ENCODE measurements at regions not wholly inside any gene's neighbourhood (a gene's known extent, or its start where the extent isn't known, plus 50 kb on each side); places are given as distances from the start of the nearest gene placed in this dataset.
"Not testable (repeated sequence)": the region's sequence is repeated elsewhere in the genome, so short reads cannot be mapped to it uniquely, and the experiment has no call there.

GRCh38 chr3:106908181-106908938 is 468.9 kb upstream of the CCDC54 start:
- no peak for DNase-seq

- DNase-seq = no peak
These were observed 464.0 kb upstream of the CCDC54 start for GRCh38 chr3:106913111-106913698.

GRCh38 chr3:106913966-106914365 is 463.3 kb upstream of the CCDC54 start:
- no peak for DNase-seq

GRCh38 chr3:106920609-106921008 is 456.6 kb upstream of the CCDC54 start:
- DNase-seq = no peak

- no peak for DNase-seq
These were observed 448.2 kb upstream of the CCDC54 start for GRCh38 chr3:106929081-106929480.

GRCh38 chr3:106930086-106930485 is 447.2 kb upstream of the CCDC54 start:
- no peak for DNase-seq

GRCh38 chr3:106931904-106932303 is 445.3 kb upstream of the CCDC54 start:
- DNase-seq = no peak

- DNase-seq = no peak
These were observed 440.9 kb upstream of the CCDC54 start for GRCh38 chr3:106936337-106936736.

- DNase-seq = no peak
These were observed 435.2 kb upstream of the CCDC54 start for GRCh38 chr3:106942051-106942450.

GRCh38 chr3:106943071-106943470 is 434.2 kb upstream of the CCDC54 start:
- DNase-seq = no peak

- DNase-seq = no peak
These were observed 431.8 kb upstream of the CCDC54 start for GRCh38 chr3:106945435-106945834.

- DNase-seq = no peak
These were observed 430.4 kb upstream of the CCDC54 start for GRCh38 chr3:106946866-106947265.

- DNase-seq = no peak
These were observed 420.2 kb upstream of the CCDC54 start for GRCh38 chr3:106957029-106957428.

GRCh38 chr3:106962993-106963392 is 414.2 kb upstream of the CCDC54 start:
- DNase-seq = no peak

GRCh38 chr3:106963442-106963841 is 413.8 kb upstream of the CCDC54 start:
- DNase-seq = no peak

- DNase-seq = no peak
These were observed 411.9 kb upstream of the CCDC54 start for GRCh38 chr3:106965307-106965706.

- DNase-seq = no peak
These were observed 407.6 kb upstream of the CCDC54 start for GRCh38 chr3:106969596-106969995.

GRCh38 chr3:106981392-106981791 is 395.8 kb upstream of the CCDC54 start:
- no peak for DNase-seq

GRCh38 chr3:106985721-106986120 is 391.5 kb upstream of the CCDC54 start:
- no peak for DNase-seq

GRCh38 chr3:106998841-106999682 is 378.2 kb upstream of the CCDC54 start:
- DNase-seq = not testable (repeated sequence)

GRCh38 chr3:107001635-107002034 is 375.6 kb upstream of the CCDC54 start:
- no peak for DNase-seq

- DNase-seq = not testable (repeated sequence)
These were observed 371.9 kb upstream of the CCDC54 start for GRCh38 chr3:107005352-107005751.

- DNase-seq = no peak
These were observed 369.0 kb upstream of the CCDC54 start for GRCh38 chr3:107008213-107008612.
